NOMO-1 treated with DMSO at 0.1 percent for 48 hours (cell line): ENCODE measurements at regions not wholly inside any gene's neighbourhood (a gene's known extent, or its start where the extent isn't known, plus 50 kb on each side); places are given as distances from the start of the nearest gene placed in this dataset.
"Not testable (repeated sequence)": the region's sequence is repeated elsewhere in the genome, so short reads cannot be mapped to it uniquely, and the experiment has no call there.

Experiments
- DNase-seq: peaks from one replicate; lab custom pipeline; 2025; ENCODE audit not compliant: unreplicated experiment; lab: John Stamatoyannopoulos, UW

- no peak for DNase-seq
Observed at GRCh38 chr6:78222226-78222625, 569.4 kb downstream of the MEI4 start.

DNA sequence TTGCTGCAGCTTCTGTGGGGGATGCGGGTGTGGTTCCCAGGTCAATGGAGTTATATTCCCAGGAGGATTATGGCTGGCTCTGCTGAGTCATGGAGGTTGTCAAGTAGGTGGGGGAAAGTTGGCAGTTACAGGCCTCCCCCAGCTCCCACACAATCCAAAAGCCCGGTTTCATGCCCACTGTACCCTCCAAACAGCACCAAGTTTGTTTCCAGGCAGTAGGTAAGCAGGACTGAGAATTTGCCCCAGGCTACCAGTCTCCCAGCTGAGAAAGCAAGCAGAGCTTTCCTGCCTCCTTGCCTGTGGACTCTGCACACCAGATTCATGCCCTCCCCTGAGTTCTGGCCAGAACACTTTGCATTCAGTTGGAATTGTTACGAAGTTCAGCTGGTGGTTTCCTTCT lies 578.2 kb downstream of the MEI4 start:
- no peak for DNase-seq

- no peak for DNase-seq
Observed at GRCh38 chr6:78243519-78243918, 590.7 kb downstream of the MEI4 start.

DNA sequence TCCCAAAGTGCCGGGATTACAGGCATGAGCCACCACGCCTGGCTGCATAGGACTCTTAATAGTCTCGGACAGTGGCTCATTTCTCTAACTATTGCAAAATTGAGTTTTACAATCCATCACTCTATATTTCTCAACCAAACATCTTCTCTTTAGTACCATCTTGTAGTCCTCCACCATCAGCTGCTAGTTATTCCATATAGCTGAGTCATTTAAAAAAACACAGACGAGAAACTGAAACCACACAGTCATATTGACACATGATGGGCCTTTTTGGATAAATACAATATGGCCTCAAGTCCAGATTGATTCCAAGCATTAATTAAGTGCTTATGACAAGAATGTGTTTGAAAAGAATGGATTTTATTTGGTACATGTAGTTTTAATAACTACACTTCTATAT lies 599.1 kb downstream of the MEI4 start:
- no peak for DNase-seq

- DNase-seq: no peak
Observed at GRCh38 chr6:78253618-78254017, 600.8 kb downstream of the MEI4 start.

- no peak for DNase-seq
Observed at GRCh38 chr6:78259935-78260334, 607.1 kb downstream of the MEI4 start.

DNA sequence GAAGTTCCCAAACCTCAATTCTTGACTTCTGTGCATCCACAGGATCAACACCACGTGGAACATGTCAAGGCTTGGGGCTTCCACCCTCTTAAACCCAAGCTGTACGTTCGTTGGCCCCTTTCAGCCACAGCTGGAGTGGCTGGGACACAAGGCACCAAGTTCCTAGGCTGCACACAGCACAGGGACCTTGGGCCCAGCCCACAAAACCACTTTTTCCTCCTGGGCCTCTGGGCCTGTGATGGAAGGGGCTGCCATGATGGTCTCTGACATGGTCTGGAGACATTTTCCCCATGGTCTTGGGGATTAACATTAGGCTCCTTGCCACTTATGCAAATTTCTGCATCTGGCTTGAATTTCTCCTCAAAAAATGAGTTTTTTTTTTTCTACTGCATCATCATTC lies 606.9 kb upstream of the IRAK1BP1 start:
- DNase-seq: not testable (repeated sequence)

DNA sequence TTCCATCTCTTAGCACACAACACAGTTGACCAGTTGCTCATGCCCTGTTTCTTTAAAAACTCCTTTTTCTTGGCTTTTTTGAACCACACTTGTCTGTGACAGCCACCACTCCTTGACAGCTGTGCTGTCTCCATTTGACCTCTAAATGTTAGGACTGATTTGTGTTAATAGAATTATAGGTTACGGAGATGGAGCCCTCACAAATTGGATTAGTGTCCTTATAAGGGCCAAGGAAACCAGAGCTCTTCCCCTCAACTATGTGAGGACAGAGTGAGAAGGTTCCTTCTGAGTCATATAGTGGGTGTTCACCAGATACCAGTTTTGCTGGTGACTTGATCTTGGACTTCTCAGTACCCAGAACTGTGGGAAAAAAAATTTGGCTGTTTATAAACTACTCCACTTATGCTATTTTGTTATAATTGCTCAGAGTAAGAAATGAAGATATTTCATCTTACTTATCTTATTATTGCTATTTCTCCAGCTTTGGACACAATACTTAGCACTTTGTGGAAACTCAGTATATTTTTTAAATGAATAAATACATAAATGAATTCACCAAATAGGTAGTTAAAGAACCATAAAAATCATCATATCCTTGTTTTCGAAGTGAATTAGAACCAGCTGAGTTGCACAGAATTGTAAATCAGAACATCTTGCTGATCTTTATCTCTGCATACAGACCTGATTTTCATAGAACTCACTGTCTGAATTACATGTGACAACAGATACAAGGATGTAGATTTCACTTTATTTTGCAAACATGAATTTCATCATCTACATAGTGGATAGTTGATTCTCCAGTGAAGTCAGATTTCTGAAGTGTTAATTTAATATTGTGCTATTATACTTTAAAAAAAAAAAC lies 598.5 kb upstream of the IRAK1BP1 start:
- DNase-seq: no peak

GRCh38 chr6:78300885-78301284 lies 566.5 kb upstream of the IRAK1BP1 start:
- no peak for DNase-seq

- DNase-seq: no peak
Observed at GRCh38 chr6:78302411-78302810, 564.9 kb upstream of the IRAK1BP1 start.

DNA sequence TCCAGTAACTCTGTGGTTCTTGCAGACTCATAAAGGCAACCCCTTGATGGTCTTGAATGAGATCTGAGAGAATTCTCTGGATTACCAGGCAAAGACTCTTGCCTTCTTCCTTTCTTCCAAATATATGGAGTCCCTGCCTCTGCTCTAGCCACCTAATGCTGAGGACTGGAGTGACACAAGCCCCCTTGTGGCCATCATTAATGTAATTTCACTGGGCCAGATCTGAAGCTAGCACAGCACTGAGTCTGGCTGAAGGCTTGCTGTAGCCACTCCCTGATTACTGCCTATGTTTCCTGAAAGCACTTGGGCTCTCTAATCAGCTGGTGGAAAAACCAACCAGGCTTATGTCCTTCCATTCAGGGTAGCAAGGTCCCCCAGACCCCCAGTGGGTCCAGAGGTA lies 559.3 kb upstream of the IRAK1BP1 start:
- no peak for DNase-seq

- DNase-seq: no peak
Observed at GRCh38 chr6:78322068-78322845, 545.1 kb upstream of the IRAK1BP1 start.

- no peak for DNase-seq
Observed at GRCh38 chr6:78324213-78324612, 543.1 kb upstream of the IRAK1BP1 start.

DNA sequence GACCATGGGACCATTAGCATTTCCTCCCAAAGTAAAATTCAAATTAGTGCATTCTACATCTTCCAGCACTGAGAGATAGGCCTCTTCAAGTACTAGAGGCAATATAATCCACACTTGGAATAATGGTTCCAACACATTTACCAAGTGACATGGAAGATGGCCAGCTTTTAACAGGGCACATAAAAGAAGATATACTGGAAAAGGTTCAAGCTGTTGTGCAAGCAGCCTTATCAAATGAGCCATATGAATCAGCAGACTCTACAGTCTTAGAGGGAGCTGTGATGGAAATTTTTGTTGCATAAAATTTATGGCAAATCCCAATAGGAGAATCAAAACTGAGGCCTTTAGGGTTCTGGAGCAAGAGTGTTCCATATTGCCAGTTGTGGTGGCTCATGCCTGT lies 526.6 kb upstream of the IRAK1BP1 start:
- no peak for DNase-seq

DNA sequence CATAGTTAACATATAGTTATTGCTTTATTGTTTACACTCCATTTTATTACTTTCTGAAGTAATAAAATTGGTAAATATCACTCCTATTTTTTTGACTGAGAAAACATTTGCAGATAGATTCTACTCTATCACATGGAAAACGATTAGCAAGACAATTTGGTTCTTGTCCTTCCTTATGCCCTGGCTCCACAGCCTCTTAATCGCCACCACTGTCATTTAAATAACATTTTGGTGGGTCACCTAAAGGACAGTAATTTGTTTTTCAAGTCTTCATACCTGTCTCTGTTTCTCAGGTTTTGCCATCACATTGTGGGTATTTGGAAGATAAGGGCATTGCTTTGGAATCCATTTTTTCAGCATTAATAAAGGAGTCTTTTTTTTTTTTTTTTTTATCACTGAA lies 521.5 kb upstream of the IRAK1BP1 start:
- DNase-seq: no peak

DNA sequence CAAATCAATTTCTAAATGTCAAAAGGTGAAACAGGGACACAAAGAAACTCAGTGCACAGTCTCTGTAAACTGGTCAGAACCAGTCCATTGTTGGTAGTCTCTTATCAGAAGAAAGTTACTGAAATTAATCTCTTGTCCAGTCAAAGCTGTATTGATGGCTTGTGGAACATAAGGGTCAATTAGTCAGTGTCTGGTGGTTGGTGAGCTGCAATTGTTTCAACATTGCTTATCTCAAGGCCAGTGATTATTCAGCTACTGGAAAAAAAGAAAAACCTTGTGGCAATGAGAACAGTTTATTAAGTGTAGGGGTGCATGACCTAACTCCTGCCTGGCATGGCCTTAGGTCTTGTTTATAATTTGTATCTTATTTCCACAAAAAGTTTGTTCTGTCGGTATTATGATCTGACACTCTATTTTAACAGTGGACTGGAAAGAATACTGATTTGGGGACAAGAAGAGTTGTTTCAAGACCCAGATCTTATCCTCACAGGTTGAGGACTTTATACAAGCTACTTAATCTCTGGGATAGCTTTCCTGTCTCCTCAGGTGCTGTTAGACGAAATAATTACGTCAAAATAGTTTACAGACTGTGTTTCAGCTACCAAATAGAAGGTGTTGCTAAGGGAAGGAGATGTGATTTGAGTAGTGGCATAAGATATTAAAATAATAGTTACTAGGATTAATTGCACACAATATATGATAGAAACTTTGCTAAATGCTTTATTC lies 520.0 kb upstream of the IRAK1BP1 start:
- no peak for DNase-seq

DNA sequence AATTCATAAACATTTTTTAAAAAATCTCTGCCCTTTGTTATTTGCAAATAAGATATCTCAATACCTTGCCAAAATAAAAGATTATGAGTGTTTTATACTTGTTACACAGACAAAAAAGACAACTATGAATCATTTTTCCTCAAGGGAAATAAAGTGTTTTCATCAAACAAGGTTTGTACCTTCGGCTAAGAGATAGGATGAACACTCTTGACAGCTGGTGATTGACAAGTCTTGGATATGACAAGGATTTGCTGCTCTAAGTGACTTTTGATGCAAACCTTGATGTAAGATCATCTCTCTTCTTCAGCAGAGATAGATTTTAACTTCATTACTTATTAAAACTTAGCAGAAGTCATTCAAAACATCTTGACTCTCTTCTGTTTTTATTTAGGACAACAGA lies 514.3 kb upstream of the IRAK1BP1 start:
- DNase-seq: no peak

GRCh38 chr6:78363688-78364087 lies 503.7 kb upstream of the IRAK1BP1 start:
- no peak for DNase-seq

DNA sequence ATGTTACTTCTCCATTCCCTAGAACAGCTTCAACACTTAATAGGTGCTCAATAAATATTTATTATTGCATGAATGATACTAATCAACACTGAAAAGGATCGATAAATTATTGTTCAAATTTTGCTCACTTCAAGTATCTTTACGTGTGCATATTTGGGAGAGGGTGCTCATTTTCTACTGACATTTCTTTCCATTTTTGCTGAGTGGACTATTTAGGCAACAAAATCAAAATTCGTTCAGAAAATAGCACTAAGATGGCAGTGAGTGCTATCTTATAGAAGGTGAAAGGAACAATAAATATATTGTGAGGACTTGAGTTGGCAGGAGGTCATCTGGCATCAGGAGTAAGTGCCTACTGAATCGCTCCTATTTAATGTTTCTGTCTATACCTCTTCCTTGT lies 501.9 kb upstream of the IRAK1BP1 start:
- no peak for DNase-seq

DNA sequence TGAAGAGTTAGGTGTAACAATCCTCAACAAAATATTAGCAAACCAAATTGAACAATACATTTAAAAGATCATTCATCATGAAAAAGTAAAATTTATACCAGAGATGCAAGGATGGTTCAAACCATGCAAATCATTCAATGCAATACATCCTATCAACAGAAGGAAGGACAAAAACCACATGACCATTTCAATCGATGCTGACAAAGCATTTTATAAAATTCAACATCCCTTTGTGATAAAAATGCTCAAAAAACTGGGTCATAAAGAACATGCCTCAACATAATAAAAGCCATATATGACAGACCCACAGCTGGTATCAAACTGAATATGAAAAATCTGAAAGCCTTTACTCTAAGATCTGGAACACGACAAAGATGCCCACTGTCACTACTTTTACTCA lies 490.3 kb upstream of the IRAK1BP1 start:
- DNase-seq: no peak

- no peak for DNase-seq
Observed at GRCh38 chr6:78379982-78380381, 487.4 kb upstream of the IRAK1BP1 start.

DNA sequence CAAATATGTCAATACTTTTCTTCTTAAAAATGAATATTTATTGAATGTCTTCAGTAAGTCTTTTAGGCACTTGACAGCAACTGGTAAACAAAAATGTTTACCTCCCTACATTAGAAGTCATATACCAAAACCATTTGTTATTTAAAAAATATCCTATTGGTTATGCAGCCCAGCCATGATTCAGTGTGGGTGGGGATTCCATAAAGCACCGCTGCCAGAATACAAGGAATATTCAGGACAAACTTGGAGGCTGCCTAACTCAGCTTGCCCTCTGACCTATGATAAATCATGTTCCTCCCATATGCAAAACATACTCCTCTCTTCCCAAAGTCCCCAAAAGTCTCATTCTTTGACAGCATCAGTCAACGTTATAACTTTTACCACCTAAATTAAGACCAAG lies 486.8 kb upstream of the IRAK1BP1 start:
- DNase-seq: no peak
